ENCODE measurements at regions not wholly inside any gene's neighbourhood (a gene's known extent, or its start where the extent isn't known, plus 50 kb on each side); places are given as distances from the start of the nearest gene placed in this dataset.

DNA sequence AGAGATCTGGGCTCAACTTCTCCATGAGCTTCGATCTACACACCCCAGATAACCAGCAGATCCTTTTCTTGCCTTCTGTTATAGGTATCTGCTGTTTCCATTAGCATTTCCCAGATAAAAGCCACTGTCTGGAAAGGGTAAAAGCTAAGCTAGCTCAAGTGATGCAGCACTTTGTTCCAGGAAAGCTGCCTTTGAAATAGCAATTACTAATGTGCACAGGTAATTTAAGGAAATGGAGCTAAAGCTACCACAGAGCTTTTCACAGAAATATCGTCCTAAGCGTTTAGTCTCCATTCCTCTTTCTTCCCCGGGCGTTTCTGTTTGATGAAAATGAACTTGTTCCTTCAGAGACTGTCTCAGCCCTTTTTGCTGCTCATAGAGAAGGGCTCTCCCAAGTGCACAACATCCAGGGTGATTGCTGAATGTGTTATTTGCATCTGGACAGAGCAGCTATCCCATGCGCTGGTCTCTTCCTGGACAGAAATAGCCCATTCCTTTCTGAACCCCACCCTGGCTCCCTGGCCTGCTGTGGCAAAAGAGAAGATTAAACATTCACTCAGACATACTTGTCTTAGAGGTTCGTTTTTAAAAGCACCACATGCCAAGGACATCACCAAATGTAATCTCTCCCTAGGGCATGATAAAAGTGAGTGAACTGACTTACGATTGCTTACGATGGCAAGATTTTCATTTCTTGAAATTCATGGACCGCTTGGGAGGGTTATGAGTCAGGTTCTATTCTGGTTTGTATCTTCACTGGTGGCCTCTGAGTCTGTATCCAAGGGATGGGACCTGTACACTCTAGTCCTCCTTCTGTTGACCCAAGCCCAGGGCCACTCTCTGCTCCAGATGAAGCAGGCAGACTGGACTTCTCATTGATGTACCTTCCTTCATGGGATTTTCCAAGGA, 429.1 kb upstream of the CDH4 start:
- H3K4me3 Mint-ChIP-seq: no peak overlapping the region
- Histone ChIP-seq H3K36me3 (no peaks in the 10 kb centered on the region), H3K27ac (no peak overlapping the region), H2AFZ (replicated peaks) (no peak overlapping the region), H3K4me1 (peaks cover 17% of the 10 kb centered on the region), H3K9ac (no peak overlapping the region), H3F3A (ENCODE audit: low read depth) (no peaks in the 10 kb centered on the region), H4K20me1 (ENCODE audit: low read depth) (no peaks in the 10 kb centered on the region), H3K4me2 (peak overlapping the region; percentile 27), H3K27me3 (no peaks in the 10 kb centered on the region), H3K9me3 (ENCODE audit: low read depth) (no peaks in the 10 kb centered on the region), H3K79me2 (ENCODE audit: low read depth) (no peaks in the 10 kb centered on the region), H3K4me3 (no peak overlapping the region)
- peaks cover 8% of the 10 kb centered on the region for H3K4me1 Mint-ChIP-seq
- H3K27me3 Mint-ChIP-seq (ENCODE audit: insufficient read depth, low read depth): peaks cover 3% of the 10 kb centered on the region
- TF ChIP-seq, protein P1, sequence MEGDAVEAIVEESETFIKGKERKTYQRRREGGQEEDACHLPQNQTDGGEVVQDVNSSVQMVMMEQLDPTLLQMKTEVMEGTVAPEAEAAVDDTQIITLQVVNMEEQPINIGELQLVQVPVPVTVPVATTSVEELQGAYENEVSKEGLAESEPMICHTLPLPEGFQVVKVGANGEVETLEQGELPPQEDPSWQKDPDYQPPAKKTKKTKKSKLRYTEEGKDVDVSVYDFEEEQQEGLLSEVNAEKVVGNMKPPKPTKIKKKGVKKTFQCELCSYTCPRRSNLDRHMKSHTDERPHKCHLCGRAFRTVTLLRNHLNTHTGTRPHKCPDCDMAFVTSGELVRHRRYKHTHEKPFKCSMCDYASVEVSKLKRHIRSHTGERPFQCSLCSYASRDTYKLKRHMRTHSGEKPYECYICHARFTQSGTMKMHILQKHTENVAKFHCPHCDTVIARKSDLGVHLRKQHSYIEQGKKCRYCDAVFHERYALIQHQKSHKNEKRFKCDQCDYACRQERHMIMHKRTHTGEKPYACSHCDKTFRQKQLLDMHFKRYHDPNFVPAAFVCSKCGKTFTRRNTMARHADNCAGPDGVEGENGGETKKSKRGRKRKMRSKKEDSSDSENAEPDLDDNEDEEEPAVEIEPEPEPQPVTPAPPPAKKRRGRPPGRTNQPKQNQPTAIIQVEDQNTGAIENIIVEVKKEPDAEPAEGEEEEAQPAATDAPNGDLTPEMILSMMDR (IDR thresholded peaks at IDR 0.05): no peak
- TF ChIP-seq EZH2phosphoT487 (IDR thresholded peaks at IDR 0.05) (no peak), EZH2 (IDR thresholded peaks at IDR 0.05) (no peak)
- DNase-seq (ENCODE audit: low spot score): no peak
- H3K36me3 Mint-ChIP-seq: no peaks in the 10 kb centered on the region
- no peak overlapping the region for H3K27ac Mint-ChIP-seq
- H3K9me3 Mint-ChIP-seq: peaks cover 1% of the 10 kb centered on the region

DNA sequence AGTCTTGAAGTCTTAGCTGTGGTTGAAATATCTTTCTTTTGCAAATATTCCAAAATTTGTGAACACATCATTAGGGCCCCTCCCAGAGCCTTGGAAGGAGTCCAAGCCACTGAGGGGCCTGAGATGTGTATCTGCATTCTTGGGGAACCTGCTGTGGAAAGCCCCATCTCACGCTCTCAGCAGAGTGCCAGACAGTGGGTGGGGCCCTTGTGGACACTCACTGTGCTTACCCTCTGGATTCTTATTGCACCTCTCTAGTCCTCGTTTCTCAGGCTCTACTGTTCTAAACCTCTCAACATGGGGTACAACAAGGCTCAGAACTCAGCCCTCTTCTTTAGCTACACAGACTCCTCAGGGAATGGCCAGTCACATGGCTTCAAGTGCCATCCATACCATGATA, 416.2 kb upstream of the CDH4 start:
- peaks cover 2% of the 10 kb centered on the region for H3K4me1 Mint-ChIP-seq
- Histone ChIP-seq H3K79me2 (ENCODE audit: low read depth) (no peaks in the 10 kb centered on the region), H3K4me3 (no peak overlapping the region), H2AFZ (replicated peaks) (no peak overlapping the region), H3K4me1 (peaks cover 12% of the 10 kb centered on the region), H3K36me3 (no peaks in the 10 kb centered on the region), H3K27ac (no peak overlapping the region), H3K4me2 (no peak overlapping the region), H3K27me3 (no peaks in the 10 kb centered on the region), H3K9me3 (ENCODE audit: low read depth) (no peaks in the 10 kb centered on the region), H4K20me1 (ENCODE audit: low read depth) (no peaks in the 10 kb centered on the region), H3K9ac (no peak overlapping the region), H3F3A (ENCODE audit: low read depth) (no peaks in the 10 kb centered on the region)
- H3K27ac Mint-ChIP-seq: no peak overlapping the region
- peaks cover 6% of the 10 kb centered on the region for H3K27me3 Mint-ChIP-seq (ENCODE audit: insufficient read depth, low read depth)
- H3K9me3 Mint-ChIP-seq: peaks cover 7% of the 10 kb centered on the region
- no peak overlapping the region for H3K4me3 Mint-ChIP-seq
- DNase-seq (ENCODE audit: low spot score): no peak
- H3K36me3 Mint-ChIP-seq: no peaks in the 10 kb centered on the region
- TF ChIP-seq EZH2phosphoT487 (IDR thresholded peaks at IDR 0.05) (no peak), EZH2 (IDR thresholded peaks at IDR 0.05) (no peak)
- TF ChIP-seq, protein P1 (IDR thresholded peaks at IDR 0.05): no peak

DNA sequence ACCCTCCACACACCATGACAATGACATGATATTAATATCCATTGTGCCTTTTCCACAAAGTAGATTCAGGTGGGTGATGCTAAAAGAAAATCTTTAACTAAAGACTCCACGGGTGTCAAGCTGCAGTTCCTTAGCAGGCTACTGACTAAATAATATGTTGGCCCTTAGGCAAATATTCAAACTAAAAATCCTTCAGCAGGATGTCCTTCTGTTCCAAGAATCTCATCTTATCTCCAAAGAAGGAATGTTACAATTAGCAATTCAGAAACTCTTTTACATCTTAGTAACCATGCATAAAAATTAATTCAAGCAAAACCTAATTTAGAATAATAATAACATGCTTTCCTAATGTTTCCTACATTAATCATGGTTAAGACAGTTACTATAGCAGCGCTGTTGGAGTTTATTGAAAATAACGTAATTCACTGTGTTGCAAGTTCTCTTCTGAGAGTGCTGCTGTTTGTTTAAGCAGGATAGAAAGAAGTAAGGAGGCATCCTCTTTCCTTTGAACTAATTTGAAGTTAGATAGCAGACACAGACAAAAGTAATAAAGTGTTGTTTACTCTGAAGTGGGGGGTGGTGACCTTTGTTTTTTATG, 414.8 kb upstream of the CDH4 start:
- H3F3A ChIP-seq (ENCODE audit: low read depth): no peaks in the 10 kb centered on the region
- Mint-ChIP-seq H3K9me3 (peaks cover 3% of the 10 kb centered on the region), H3K27ac (no peak overlapping the region), H3K4me3 (no peak overlapping the region), H3K4me1 (peaks cover 2% of the 10 kb centered on the region), H3K27me3 (ENCODE audit: insufficient read depth, low read depth) (peaks cover 6% of the 10 kb centered on the region), H3K36me3 (no peaks in the 10 kb centered on the region)
- no peak overlapping the region for H3K4me3 ChIP-seq
- H4K20me1 ChIP-seq (ENCODE audit: low read depth): no peaks in the 10 kb centered on the region
- no peak overlapping the region for H3K4me2 ChIP-seq
- peaks cover 12% of the 10 kb centered on the region for H3K4me1 ChIP-seq
- no peaks in the 10 kb centered on the region for H3K27me3 ChIP-seq
- H3K36me3 ChIP-seq: no peaks in the 10 kb centered on the region
- no peak overlapping the region for H3K27ac ChIP-seq
- H3K9ac ChIP-seq: no peak overlapping the region
- no peak for DNase-seq (ENCODE audit: low spot score)
- H3K79me2 ChIP-seq (ENCODE audit: low read depth): no peaks in the 10 kb centered on the region
- no peak overlapping the region for H2AFZ ChIP-seq (replicated peaks)
- no peaks in the 10 kb centered on the region for H3K9me3 ChIP-seq (ENCODE audit: low read depth)
- TF ChIP-seq EZH2 (IDR thresholded peaks at IDR 0.05) (no peak), EZH2phosphoT487 (IDR thresholded peaks at IDR 0.05) (no peak)
- TF ChIP-seq, protein P1 (IDR thresholded peaks at IDR 0.05): no peak
